HG02623 (cell line): ENCODE measurements at regions not wholly inside any gene's neighbourhood (a gene's known extent, or its start where the extent isn't known, plus 50 kb on each side); places are given as distances from the start of the nearest gene placed in this dataset.

Experiments
- ATAC-seq: cut with Tn5 transposase; IDR thresholded peaks from one replicate; pipeline ENCODE4 v1.9.1; 2021; ENCODE audit warnings: moderate library complexity; ENCODE audit not compliant: unreplicated experiment

DNA sequence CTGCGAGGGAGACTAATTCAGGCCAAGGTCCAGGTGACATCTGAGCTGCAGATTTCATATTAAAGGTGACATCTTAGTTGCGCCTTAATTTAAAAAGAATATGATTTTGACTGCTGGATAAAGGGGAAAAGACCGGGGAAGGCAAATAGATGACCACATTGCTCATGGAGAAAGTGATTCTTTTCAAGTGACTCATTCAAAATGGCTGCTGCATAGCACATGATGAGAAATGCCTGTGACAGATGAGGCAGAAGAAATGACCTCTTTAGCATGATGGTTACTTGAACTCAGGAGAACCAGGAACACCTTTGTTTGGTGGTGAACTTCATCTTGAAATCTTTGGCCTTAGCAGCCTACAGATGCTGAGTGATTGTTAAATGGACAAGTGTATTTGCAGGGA is 385.8 kb upstream of the TRIB2 start:
- ATAC-seq: no peak

DNA sequence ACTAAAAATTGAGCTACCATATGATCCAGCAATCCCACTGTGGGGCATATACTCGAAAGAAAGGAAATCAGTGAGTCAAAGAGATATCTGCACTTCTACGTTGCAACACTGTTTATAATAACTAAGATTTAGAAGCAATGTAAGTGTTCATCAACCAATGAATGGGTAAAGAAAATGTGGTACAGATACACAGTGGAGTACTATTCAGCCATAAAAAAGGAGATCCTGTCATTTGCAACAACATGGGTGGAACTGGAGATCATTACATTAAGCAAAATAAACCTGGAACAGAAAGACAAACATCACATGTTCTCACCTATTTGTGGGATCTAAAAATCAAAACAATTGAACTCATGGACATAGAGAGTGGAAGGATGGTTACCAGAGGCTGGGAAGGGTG is 385.0 kb upstream of the TRIB2 start:
- ATAC-seq: no peak

DNA sequence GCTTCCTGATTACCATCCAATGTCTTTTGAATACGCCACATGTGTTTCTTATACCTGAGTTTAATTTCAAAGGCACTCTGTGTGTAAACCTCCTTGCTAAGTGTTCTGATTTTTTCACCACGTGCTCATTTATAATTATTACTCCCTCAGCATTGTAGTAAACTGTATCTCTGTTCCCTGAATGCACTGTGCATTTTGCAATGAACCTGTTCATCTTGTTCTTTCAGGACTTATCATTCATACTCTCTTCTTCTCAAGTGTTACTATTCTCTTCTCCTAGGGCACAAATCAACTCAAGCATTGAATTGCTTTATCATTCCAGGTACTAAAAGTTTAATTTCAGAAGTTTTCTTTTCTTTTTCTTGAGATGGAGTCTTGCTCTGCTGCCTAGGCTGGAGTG is 383.4 kb upstream of the TRIB2 start:
- ATAC-seq: no peak

DNA sequence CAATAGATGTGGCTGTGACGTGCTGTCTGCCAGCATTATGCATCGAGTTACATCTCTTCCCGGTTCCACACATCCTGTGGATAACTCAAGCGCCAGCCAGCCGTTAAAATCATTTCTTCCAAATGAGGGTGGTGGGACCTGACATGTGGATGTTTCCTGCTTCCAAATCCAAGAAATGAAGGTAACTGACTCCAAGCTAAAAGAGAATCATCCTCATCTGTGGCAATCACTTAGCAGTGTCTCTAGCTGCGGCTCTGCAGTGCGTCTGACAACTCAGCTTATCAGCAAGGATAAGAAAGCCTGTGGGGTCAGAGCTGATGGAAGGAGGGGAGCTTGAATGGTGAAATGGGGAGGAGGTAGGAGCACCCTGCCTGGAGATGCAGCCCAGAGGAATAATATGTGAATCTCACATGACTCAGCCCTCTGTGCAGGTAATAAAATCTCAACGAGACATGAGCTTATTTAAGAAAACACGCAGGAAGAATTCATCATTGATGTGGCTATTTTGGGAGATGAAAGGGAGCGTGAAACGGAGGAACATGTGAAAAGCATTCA is 382.2 kb upstream of the TRIB2 start:
- ATAC-seq: no peak

DNA sequence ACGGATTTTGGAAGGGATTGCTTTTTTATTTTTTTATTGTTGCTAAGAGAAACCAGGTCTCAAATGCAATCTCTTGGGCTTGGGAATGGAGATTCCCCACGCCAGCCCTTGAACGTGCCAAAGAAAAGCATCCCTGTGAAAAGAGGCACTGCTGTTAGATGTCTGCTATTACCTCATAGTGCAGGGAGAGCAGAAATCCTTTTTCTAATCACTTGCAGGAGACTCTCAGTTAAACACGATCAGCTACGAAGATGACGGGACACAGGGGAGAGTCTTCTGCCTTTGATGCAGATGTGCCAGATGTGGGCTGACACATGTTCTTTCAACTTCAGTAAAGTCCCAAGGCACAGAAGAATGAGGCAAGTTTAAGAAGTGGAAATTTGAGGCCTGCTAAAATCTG is 381.6 kb upstream of the TRIB2 start:
- ATAC-seq: no peak

DNA sequence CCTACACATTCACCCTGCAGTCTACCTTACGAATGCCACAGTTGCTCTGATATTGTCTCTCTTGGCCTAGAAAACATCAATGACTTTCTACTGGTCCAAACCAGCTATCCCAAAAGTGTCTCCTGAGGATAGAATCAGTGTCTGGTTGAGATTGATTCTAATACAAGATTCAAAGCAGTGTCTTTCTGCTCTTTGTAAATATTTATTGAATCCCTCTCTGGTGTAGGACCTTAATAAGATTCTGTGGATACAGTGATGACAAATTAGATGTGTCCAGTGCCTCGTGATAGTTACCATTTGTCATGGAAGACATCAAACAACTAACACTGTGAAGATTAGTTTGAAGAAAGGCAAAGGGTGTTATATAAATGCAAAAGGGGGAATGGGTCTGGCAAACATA is 380.7 kb upstream of the TRIB2 start:
- ATAC-seq: no peak

DNA sequence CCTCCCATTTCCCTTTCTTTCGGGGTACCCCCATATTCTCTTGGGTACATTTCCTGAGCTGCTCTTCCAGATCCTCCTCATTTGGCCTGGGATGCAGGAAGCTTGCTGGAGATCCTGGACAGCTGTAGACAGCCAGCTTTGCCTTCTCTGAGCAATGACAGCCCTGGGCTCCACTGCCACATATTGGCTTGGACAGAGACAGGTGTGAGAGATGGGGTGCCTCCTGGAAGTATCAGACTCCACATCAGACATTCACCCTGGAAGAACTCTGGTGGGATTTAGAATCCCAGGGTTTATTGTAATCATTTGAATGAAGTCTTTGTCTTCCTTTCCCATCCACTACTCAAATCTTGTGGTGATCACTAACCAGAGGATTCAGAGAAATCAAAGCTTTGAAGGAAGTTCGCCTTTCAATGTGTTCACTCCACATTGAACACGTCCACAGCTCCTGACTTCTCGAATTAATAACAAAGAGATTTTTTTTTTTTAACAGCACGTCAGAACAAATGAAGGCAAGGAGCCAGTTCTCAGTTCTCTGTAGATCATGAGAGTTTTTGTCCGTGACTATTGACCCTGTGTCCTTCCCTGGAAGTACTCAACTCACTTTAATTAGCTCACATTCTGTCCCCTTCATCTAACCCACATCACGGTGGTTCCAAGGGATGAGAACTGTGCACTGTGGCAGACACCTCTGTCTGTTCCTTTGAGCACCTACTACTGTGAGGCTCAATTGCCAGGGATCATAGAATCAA is 377.6 kb upstream of the TRIB2 start:
- ATAC-seq: no peak

DNA sequence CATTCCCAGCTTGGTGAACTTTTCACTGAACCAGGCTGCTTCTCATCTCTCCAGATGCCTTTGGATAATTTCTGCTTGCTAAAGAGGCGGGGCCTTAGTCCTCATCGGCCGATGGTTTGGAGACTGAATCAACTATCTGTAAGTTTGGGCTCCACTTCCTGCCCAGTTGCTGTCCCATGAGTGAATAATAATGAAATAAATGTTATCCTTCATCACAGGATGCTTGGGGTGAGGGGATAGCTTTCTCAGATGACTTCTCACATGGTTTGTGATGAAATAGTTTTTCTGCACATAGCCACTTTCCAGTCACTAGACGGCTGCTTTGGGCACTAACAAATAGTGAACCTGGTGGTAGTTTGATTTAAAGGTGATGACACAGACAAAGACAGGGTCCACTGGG is 376.6 kb upstream of the TRIB2 start:
- no peak for ATAC-seq

DNA sequence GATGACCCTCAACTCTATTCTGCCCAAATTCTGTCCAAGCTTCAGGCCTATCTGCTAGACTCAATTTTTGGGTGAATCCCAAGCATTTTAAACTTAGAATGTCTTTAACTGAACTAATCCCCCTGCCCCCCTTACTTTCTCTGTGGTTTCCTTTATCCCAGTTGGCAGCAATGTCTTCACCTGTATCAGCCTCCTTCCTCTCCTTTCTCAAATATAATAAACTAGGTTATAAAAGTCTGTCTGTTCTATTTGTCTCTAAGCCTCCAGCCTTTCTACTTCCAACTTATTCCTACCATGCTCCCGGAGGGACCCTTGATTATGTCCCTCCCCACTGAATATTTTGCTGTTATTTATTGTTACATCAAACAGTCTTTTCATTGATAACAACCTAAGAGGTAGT is 375.5 kb upstream of the TRIB2 start:
- ATAC-seq: no peak

DNA sequence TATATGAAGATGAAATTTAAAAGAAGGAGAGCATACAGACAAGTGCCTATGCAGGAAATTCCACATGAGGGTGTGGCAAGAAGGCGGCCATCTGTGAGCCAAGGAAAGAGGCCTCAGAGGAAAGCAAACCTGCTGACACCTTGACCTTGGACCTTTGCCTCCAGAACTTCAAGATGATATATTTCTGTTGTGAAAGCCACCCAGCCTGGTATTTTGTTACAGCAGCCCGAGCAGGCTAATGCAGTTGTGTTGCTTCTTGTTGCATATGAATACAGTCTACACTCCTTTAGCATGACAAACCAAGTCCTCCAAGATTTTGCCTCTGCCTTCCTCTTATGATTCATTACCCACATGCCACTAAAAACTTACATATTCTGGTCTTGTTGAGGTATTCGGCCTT is 374.8 kb upstream of the TRIB2 start:
- no peak for ATAC-seq

DNA sequence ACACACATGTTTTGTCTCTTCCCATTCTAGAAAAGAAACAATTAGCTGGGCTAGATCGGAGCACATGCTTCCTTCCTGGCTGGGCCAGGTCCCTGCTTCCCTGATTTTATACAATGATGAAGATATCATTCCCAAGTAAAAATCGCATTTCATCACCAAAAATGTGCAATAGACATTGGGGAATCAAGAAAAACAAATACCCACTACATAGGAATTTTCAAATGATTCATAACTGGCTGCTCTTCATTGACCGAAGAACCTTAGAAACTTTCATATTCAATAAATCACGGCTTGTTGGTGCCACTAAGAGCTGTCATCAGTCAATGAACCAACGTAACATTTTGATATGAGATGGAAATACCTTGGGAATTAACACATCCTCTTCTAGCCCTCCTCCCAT is 373.6 kb upstream of the TRIB2 start:
- ATAC-seq: no peak

DNA sequence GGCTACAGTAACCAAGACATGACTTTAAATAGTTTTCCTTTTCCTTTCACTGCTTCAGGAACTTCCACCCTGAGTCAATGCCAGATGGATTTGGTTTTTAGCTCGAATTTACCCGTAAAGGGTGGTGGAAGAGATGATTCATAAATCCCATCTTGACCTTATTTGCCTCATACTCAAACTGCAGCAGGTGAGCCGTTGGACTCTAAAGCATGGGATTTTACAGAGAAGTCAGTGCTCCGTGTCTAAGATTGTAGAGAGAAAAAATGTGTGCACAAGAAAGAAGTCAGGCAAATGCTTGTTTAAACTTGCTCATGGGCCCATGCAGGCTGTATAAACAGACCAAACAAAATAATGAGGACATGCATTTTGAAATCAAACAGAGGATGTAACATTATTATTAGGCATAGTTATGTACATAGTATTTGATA is 369.7 kb upstream of the TRIB2 start:
- no peak for ATAC-seq

DNA sequence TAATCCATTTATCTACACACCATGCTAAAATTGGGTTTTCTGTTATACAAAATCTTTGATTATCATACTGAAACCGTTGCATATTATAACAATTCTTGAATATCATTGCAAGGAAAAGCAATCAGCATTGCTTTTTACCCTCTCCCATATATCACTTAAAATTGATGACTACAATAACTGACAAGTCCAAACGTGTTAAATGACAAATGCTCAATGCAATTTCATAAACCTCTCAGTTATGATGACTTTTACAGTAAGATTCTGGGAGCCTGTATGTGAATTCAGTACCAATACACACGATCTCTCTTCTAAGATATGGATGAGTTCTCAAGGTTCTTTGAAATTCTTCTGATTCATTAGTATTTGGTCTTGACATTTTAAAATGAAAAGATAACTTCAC is 368.5 kb upstream of the TRIB2 start:
- ATAC-seq: no peak

DNA sequence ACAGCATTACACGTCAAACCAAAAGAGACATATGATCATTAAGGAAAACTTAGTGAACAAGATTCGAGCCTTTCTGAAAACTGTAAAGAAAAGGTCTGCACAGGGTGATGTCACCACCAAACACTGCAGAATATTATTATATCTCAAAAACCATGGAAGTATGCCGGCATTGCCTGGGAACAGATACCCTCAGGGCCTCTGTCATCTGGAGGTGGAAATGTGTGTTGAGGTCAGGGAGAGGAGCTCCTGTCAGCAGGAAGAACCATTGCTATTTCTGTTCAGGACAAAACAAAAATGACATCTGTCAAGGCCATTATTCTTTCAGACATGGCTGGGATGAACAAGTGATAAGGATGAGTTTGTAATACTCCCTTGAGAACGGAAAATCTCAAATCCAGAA is 365.9 kb upstream of the TRIB2 start:
- no peak for ATAC-seq

DNA sequence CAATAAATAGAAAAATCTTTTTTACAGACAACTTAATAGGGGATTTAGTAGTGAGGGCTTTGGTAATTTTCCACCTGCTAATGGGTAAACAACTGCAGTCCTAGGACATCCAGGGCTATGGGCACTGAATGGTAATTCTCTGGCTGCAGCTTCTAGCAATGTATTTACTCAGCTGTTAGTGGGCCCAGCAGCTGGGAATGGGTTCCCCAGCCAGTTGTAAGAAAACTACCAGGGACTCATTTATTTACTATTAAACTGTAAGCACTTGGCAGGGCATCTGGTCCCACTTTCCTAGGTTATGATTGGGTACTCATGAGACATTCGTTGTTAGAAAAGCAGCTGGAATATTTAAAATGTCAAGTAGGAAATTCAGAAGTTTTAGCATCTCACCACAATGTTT is 363.8 kb upstream of the TRIB2 start:
- no peak for ATAC-seq

DNA sequence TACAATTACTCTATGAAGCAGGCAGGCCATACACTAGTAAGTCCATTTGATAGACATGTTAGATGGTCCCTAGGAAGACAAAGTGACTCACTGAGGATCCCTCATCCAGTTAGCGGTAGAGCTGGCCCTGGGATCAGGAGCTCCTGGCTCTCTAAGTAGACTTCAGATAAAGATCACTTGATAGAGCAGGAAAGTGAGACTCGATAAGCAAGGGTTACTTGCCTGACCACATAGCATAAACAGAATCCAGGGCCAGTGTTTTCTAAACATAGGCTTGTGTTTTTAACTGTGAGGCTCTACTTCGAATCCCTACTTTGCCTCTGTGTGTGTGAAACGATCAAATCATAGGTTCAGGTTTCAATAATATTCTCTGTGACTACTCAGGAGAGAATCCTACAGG is 355.2 kb upstream of the TRIB2 start:
- ATAC-seq: no peak

DNA sequence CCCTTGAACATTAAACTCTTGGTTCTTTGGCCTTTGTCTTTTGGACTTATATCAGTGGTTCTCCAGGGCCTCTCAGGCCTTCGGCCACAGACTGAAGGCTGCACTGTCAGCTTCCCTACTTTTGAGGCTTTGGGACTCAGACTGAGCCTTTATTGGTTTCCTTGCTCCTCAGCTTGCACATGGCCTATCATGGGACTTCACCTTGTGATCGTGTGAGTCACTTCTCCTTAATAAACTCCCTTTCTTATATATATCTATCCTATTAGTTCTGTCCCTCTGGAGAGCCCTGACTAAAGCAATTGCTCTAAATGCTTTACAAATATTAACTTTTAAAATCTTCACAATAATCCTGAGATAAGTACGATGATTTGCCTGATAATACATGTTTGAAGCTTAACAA is 353.6 kb upstream of the TRIB2 start:
- ATAC-seq: no peak

DNA sequence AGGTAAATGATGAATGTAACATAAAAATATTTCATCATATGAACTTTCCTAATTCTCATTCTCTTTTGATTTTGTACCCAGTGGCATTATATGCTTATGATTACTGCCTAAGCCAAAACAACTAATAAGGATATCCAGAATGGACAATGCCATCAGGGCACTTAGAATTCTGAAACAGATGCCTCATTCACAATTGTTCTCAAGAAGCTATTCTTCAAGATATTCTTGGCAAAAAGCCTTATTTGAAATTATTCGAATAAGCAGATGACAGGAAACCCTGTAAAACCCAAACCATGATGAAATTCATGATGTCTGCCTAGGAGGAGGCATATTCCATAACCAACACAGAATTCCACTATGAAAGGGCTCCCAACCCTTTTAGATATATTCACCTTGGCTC is 353.2 kb upstream of the TRIB2 start:
- no peak for ATAC-seq

DNA sequence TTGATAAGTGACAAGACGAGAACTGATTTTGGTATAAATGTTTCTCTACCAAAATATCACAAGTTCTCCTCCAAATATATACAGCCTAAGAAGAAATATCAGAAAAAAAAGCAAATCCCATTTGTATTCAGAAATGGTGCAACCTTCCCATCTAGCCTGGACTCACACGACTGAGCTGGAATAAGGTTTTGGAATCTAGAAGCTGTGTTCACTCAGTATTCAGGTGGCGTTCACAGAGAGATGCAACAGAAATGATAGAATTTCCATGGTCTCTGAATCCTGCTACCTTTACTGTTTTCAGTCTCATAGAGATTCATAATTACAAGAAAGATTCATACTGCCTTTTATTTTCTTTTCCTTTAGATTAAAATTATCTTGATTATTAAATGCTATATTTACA is 347.2 kb upstream of the TRIB2 start:
- no peak for ATAC-seq

DNA sequence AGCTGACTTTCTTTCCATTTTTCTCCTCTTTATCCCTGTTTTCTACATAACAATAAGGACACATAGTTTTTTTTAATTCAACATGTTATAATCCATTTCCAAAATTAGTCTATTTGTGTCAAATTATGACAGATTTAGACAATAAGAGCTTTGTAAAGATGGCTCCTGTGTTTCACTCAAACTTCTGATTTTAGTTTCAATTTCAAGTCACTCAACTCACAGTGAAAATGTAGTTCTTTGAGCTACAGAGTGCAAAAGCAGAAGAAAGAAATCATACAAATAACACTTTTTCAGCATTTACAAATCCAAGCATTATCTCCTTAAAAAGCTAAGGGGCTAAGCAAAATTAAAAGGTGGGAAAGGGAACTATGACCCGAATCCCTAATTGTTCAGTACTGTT is 340.7 kb upstream of the TRIB2 start:
- no peak for ATAC-seq

DNA sequence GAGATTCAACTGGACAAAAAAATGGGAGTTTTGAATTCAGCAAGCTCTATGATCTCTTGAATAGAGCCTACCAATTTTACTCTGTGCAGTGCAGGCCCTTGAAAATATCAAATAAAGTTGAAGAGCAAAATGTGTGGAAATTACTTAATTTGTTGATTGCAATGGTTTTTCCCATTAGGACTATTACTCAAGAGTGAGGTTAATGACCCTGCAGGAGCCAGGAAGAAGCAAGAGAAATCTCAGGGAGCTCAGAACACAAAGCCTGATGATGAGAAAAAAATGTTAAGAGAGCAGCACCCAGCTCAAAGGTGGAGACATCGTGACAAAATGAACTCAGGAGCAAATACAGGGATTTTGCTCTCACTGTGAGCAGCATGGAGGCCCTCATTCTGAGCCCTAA is 337.6 kb upstream of the TRIB2 start:
- no peak for ATAC-seq

DNA sequence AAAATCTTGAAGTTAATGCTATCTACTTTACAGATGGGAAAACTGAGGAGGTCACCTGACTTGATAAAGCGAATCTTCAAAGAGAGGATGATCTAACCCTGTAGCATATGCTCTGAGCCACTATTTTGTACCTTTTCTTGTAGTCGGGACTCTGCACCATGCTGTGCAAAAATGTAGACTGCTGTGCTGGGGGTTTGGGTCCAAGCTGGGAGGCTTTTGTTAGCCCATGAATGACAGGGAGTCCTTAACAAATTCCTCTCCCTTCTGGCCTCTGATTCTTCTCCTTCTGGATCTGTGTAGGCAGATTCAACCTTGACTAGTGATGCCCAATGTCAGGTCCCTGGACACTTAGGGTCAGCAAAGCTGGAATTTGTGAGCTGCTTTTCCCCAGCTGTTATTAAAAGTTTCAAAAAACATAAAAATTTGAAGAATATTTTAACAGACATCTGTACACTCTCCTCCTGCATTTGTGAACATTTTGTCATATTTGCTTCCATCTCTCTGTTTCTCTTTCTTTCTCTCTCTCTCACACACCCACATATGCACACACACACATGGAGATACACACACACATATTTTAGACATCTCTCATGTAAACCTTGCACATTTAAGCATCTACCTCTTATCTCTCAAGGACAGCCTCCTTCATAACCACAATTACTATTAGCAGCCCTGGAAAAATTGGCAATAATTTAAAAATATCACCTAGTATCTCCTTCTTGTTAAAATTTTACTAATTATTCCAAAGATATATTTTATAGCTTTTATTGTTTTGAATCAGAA is 335.0 kb upstream of the TRIB2 start:
- no peak for ATAC-seq
